ENCODE measurements at regions not wholly inside any gene's neighbourhood (a gene's known extent, or its start where the extent isn't known, plus 50 kb on each side); places are given as distances from the start of the nearest gene placed in this dataset.

DNA sequence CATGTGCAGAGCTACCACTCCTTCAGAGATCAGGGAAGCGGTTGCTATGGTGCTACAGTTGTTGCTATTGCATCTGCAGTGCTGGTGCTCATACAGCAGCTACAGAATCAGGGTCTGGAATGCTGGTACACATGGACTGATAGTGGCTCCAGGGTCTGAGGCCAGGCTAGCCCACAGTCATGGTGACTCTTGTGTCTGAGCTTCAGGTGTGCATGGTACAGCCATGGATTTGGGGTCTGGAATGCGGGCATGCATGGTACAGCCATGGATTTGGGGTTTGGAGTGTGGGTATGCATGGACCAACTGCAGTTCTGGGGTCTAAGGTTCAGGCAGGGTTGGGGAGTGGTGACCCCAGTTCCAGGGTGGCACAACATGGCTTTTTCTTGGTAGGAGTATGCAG is 185.2 kb downstream of the SLC4A3 start:
- TF ChIP-seq, protein P1, sequence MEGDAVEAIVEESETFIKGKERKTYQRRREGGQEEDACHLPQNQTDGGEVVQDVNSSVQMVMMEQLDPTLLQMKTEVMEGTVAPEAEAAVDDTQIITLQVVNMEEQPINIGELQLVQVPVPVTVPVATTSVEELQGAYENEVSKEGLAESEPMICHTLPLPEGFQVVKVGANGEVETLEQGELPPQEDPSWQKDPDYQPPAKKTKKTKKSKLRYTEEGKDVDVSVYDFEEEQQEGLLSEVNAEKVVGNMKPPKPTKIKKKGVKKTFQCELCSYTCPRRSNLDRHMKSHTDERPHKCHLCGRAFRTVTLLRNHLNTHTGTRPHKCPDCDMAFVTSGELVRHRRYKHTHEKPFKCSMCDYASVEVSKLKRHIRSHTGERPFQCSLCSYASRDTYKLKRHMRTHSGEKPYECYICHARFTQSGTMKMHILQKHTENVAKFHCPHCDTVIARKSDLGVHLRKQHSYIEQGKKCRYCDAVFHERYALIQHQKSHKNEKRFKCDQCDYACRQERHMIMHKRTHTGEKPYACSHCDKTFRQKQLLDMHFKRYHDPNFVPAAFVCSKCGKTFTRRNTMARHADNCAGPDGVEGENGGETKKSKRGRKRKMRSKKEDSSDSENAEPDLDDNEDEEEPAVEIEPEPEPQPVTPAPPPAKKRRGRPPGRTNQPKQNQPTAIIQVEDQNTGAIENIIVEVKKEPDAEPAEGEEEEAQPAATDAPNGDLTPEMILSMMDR (tag by site-specific recombination; IDR thresholded peaks at IDR 0.05): no peak
- TF ChIP-seq ZBTB20 (tag by site-specific recombination; IDR thresholded peaks at IDR 0.05) (no peak), REPIN1 (tag by site-specific recombination; IDR thresholded peaks at IDR 0.05; ENCODE audit: low read depth) (no peak), ZNF660 (tag by site-specific recombination; IDR thresholded peaks at IDR 0.05) (no peak), ZNF335 (tag by site-specific recombination; conservative IDR thresholded peaks at IDR 0.05) (no peak), YY1 (tag by site-specific recombination; IDR thresholded peaks at IDR 0.05) (no peak), OVOL3 (tag by site-specific recombination; IDR thresholded peaks at IDR 0.05) (no peak), ZNF707 (tag by site-specific recombination; IDR thresholded peaks at IDR 0.05) (no peak), ZNF10 (tag by site-specific recombination; IDR thresholded peaks at IDR 0.05) (no peak), ZNF530 (tag by site-specific recombination; IDR thresholded peaks at IDR 0.05; ENCODE audit: low read depth) (no peak)
- TF ChIP-seq, protein P2, sequence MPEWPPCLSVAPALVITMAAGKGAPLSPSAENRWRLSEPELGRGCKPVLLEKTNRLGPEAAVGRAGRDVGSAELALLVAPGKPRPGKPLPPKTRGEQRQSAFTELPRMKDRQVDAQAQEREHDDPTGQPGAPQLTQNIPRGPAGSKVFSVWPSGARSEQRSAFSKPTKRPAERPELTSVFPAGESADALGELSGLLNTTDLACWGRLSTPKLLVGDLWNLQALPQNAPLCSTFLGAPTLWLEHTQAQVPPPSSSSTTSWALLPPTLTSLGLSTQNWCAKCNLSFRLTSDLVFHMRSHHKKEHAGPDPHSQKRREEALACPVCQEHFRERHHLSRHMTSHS (tag by site-specific recombination; IDR thresholded peaks at IDR 0.05): no peak
